ENCODE measurements at regions not wholly inside any gene's neighbourhood (a gene's known extent, or its start where the extent isn't known, plus 50 kb on each side); places are given as distances from the start of the nearest gene placed in this dataset.

DNA sequence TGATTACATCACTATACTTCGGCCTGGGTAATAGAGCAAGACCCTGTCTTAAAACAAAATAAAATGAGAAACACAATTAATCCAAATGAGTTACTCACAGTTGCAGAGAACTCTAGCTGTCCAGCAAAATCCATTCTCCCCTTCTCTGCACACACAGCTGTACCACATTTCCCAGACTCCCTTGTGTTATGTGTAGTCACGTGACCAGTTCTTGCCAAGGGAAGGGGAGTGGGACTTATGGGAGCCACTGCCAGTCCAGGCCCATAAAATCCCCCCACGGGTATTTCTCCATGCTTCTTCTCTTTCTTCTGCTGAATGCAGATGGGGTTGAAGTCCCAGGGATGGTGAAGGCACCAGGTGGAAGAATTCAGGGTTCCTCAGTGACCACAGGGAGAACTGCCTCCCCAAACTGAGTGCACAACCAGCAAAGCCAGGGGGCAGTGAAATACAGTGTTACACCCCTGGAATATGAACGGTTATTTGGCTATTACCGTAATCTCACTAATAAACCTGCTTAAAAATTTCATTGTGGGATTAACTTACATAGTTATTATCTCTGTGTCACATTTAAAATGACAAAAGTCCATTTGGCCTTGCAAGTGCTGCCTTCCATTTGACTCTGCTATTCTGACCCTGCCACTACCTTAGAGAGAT is 85.6 kb upstream of the FMN2 start:
- Histone ChIP-seq H3K27ac (no peak overlapping the region), H3K36me3 (replicated peaks in 1 of 2; ENCODE audit: insufficient read depth in 1 of 2, low read depth in 2 of 2) (no peaks in the 10 kb centered on the region), H3K27me3 (peaks cover 0 to 3% of the 10 kb centered on the region in 2 donors), H3K9me3 (peaks cover 0 to 3% (median 0%) of the 10 kb centered on the region in 3 donors), H3K4me3 (no peak overlapping the region), H3K4me1 (no peaks in the 10 kb centered on the region)
- WGBS, 2 donors = 74% methylated on average over 5 of the region's 5 CpGs
- no peak for DNase-seq
- intact Hi-C loops (cut with DNase I) = no loop called here
- TF ChIP-seq POLR2A (IDR thresholded peaks at IDR 0.05) = no peak
- TF ChIP-seq, protein P1, sequence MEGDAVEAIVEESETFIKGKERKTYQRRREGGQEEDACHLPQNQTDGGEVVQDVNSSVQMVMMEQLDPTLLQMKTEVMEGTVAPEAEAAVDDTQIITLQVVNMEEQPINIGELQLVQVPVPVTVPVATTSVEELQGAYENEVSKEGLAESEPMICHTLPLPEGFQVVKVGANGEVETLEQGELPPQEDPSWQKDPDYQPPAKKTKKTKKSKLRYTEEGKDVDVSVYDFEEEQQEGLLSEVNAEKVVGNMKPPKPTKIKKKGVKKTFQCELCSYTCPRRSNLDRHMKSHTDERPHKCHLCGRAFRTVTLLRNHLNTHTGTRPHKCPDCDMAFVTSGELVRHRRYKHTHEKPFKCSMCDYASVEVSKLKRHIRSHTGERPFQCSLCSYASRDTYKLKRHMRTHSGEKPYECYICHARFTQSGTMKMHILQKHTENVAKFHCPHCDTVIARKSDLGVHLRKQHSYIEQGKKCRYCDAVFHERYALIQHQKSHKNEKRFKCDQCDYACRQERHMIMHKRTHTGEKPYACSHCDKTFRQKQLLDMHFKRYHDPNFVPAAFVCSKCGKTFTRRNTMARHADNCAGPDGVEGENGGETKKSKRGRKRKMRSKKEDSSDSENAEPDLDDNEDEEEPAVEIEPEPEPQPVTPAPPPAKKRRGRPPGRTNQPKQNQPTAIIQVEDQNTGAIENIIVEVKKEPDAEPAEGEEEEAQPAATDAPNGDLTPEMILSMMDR (IDR thresholded peaks at IDR 0.05) = no peak
- no peak for ATAC-seq

GRCh38 chr1:240008298-240008697 is 83.4 kb upstream of the FMN2 start:
- H3K27ac ChIP-seq = no peak overlapping the region
- intact Hi-C loops (cut with DNase I) = no loop called here
- H3K27me3 ChIP-seq = peaks cover 0 to 3% of the 10 kb centered on the region in 2 donors
- H3K9me3 ChIP-seq = peaks cover 0 to 3% (median 0%) of the 10 kb centered on the region in 3 donors
- H3K36me3 ChIP-seq (replicated peaks in 1 of 2; ENCODE audit: insufficient read depth in 1 of 2, low read depth in 2 of 2) = no peaks in the 10 kb centered on the region
- no peak overlapping the region for H3K4me3 ChIP-seq
- no peak for ATAC-seq
- no peaks in the 10 kb centered on the region for H3K4me1 ChIP-seq
- 17 to 29% methylated on average over 4 to 5 of the region's 5 CpGs for WGBS, 2 donors
- no peak for TF ChIP-seq POLR2A (IDR thresholded peaks at IDR 0.05)
- TF ChIP-seq, protein P1 (IDR thresholded peaks at IDR 0.05) = no peak
- no peak for DNase-seq

- DNase-seq (no peak), ATAC-seq (no peak)
- Histone ChIP-seq H3K36me3 (replicated peaks in 1 of 2; ENCODE audit: insufficient read depth in 1 of 2, low read depth in 2 of 2) (no peaks in the 10 kb centered on the region), H3K4me3 (no peak overlapping the region), H3K27ac (no peak overlapping the region), H3K9me3 (peaks cover 0 to 9% (median 0%) of the 10 kb centered on the region in 3 donors), H3K4me1 (no peaks in the 10 kb centered on the region), H3K27me3 (no peaks in the 10 kb centered on the region)
- WGBS, 2 donors = 64 to 65% methylated on average over 5 of the region's 5 CpGs
- TF ChIP-seq POLR2A (IDR thresholded peaks at IDR 0.05) = no peak
- TF ChIP-seq, protein P1 (IDR thresholded peaks at IDR 0.05) = no peak
- intact Hi-C loops (cut with DNase I) = no loop called here
Measured at GRCh38 chr1:240014051-240014450, 77.6 kb upstream of the FMN2 start.

DNA sequence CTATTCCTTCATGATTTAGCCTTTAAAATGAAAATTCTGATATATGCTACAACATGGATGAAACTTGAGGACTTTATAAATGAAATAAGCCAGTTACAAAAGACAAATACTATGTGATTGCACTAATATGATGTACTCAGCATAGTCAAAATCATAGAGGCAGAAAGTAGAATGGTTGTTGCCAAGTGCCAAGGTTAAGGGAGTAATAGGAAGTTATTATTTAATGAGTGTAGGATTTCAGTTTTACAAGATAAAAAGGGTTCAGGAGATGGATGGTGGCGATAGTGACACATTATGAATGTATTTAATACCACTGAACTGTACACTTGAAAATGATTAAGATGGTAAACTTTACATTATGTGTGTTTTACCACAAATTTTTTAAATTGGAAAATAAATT is 73.1 kb upstream of the FMN2 start:
- Histone ChIP-seq H3K4me3 (no peak overlapping the region), H3K4me1 (no peaks in the 10 kb centered on the region), H3K9me3 (peaks cover 0 to 6% (median 0%) of the 10 kb centered on the region in 3 donors), H3K27ac (no peak overlapping the region), H3K27me3 (no peaks in the 10 kb centered on the region), H3K36me3 (replicated peaks in 1 of 2; ENCODE audit: insufficient read depth in 1 of 2, low read depth in 2 of 2) (no peaks in the 10 kb centered on the region)
- DNase-seq (no peak), ATAC-seq (no peak)
- 23 to 74% methylated on average over 1 of the region's 1 CpG for WGBS, 2 donors
- intact Hi-C loops (cut with DNase I) = no loop called here
- TF ChIP-seq POLR2A (IDR thresholded peaks at IDR 0.05) = no peak
- TF ChIP-seq, protein P1 (IDR thresholded peaks at IDR 0.05) = no peak

DNA sequence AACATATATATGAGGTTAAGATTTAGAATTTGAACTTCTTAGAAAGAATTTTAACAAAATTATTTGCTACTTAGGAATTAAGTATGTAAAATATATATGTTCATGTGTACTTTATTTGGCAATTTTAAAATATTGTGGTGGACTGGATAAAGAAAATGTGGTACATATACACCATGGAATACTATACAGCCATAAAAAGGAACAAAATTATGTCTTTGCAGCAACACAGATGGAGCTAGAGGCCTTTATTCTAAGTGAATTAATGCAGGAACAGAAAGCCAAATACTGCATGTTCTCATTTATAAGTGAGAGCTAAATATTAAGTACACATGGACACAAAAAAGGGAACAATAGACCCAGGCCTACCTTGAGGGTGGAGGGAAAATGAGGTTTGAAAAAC is 72.2 kb upstream of the FMN2 start:
- intact Hi-C loops (cut with DNase I) = no loop called here

More for the DNA sequence above, 72.2 kb upstream of the FMN2 start:
- no peak overlapping the region for H3K4me3 ChIP-seq
- peaks cover 0 to 6% (median 0%) of the 10 kb centered on the region in 3 donors for H3K9me3 ChIP-seq
- no peak for TF ChIP-seq POLR2A (IDR thresholded peaks at IDR 0.05)
- TF ChIP-seq, protein P1 (IDR thresholded peaks at IDR 0.05) = no peak
- no peak for ATAC-seq
- no peak for DNase-seq
- H3K27ac ChIP-seq = no peak overlapping the region
- H3K4me1 ChIP-seq = no peaks in the 10 kb centered on the region
- H3K36me3 ChIP-seq (replicated peaks in 1 of 2; ENCODE audit: insufficient read depth in 1 of 2, low read depth in 2 of 2) = no peaks in the 10 kb centered on the region
- no peaks in the 10 kb centered on the region for H3K27me3 ChIP-seq
